ENCODE measurements at regions not wholly inside any gene's neighbourhood (a gene's known extent, or its start where the extent isn't known, plus 50 kb on each side); places are given as distances from the start of the nearest gene placed in this dataset.

GRCh38 chr18:56118422-56118821, 520.0 kb downstream of the TXNL1 start:
- no peak overlapping the region for H2BK5ac ChIP-seq (ENCODE audit: low read depth, low read length)
- no peak overlapping the region for H4K91ac ChIP-seq (replicated peaks; ENCODE audit: insufficient read length, low read length)
- H3K23ac ChIP-seq (ENCODE audit: insufficient read length) = no peak overlapping the region
- no peak overlapping the region for H2AK5ac ChIP-seq (ENCODE audit: low read depth, low read length)
- no peak overlapping the region for H2BK120ac ChIP-seq (replicated peaks; ENCODE audit: low read depth, low read length)
- DNase-seq (ENCODE audit: low read depth in 1 of 2, low spot score in 2 of 2) (no peak), FAIRE-seq (no peak)
- H3K56ac ChIP-seq (replicated peaks; ENCODE audit: insufficient read length, low read depth, low read length) = no peak overlapping the region
- no peaks in the 10 kb centered on the region for H3K27me3 ChIP-seq (replicated peaks in 1 of 4; ENCODE audit: control insufficient read depth in 3 of 4, extremely low read depth in 1 of 4, insufficient read depth in 3 of 4, low read length in 3 of 4)
- no peak overlapping the region for H3K27ac ChIP-seq (ENCODE audit: low read depth, low read length)
- no peak overlapping the region for H3K9ac ChIP-seq (replicated peaks in 1 of 4; ENCODE audit: extremely low read depth in 1 of 4, low read depth in 3 of 4, low read length in 3 of 4)
- no peaks in the 10 kb centered on the region for H3K36me3 ChIP-seq (ENCODE audit: control insufficient read depth in 2 of 4, insufficient read depth in 4 of 4, low read length in 3 of 4)
- no peak overlapping the region for H4K8ac ChIP-seq (ENCODE audit: extremely low read depth, insufficient read depth, low read length)
- H2AFZ ChIP-seq (ENCODE audit: low read length) = no peak overlapping the region
- no peak overlapping the region for H2BK20ac ChIP-seq (ENCODE audit: low read length)
- H3K23me2 ChIP-seq (ENCODE audit: low read depth, low read length) = no peaks in the 10 kb centered on the region
- H3K4ac ChIP-seq (replicated peaks; ENCODE audit: insufficient read length, low read depth, low read length) = no peak overlapping the region
- H3K4me1 ChIP-seq (replicated peaks in 1 of 4; ENCODE audit: control insufficient read depth in 3 of 4, insufficient read depth in 4 of 4, low read length in 3 of 4) = peaks cover 0 to 5% (median 2%) of the 10 kb centered on the region in 4 experiments; a peak in 2 of 7 replicates
- H3K14ac ChIP-seq (ENCODE audit: insufficient read length) = no peak overlapping the region
- 98% methylated on average over 2 of the region's 2 CpGs; no CpG with 5 or more reads in 1 of the 2 experiments for WGBS, 2 experiments (ENCODE audit: extremely low coverage in 1 of 2, insufficient coverage in 1 of 2, insufficient read length in 1 of 2, insufficient replicate concordance in 2 of 2, low coverage in 1 of 2, low lambda C conversion rate in 2 of 2, missing lambda C conversion rate in 1 of 2)
- CTCF ChIA-PET (ENCODE audit: partially characterized antibody) = no interaction called here
- no peak overlapping the region for H3K4me3 ChIP-seq (ENCODE audit: extremely low read depth in 1 of 4, insufficient read depth in 2 of 4, low read depth in 3 of 4, low read length in 4 of 4)
- H3K4me2 ChIP-seq (ENCODE audit: insufficient read depth in 1 of 2, low read depth in 2 of 2, low read length in 2 of 2) = no peak overlapping the region
- H2BK12ac ChIP-seq (ENCODE audit: low read depth, low read length) = no peak overlapping the region
- POLR2A ChIA-PET (ENCODE audit: partially characterized antibody) = no interaction called here
- no peak overlapping the region for H3K18ac ChIP-seq (ENCODE audit: extremely low read depth, low read length)
- no peaks in the 10 kb centered on the region for H4K20me1 ChIP-seq (replicated peaks in 1 of 2; ENCODE audit: control insufficient read depth in 1 of 2, insufficient read depth in 2 of 2, low read length in 2 of 2)
- H3K79me1 ChIP-seq (ENCODE audit: low read depth, low read length) = no peaks in the 10 kb centered on the region
- H4K5ac ChIP-seq (ENCODE audit: insufficient read length, low read depth, low read length) = no peak overlapping the region
- H3K79me2 ChIP-seq (ENCODE audit: control insufficient read depth in 1 of 2, insufficient read depth in 2 of 2, low read length in 2 of 2) = no peaks in the 10 kb centered on the region
- H3K9me3 ChIP-seq (ENCODE audit: insufficient read depth in 2 of 2, low read depth in 1 of 2, low read length in 1 of 2) = no peaks in the 10 kb centered on the region
- no peak overlapping the region for H2BK15ac ChIP-seq (ENCODE audit: low read length)
- TF ChIP-seq SIN3A (conservative IDR thresholded peaks at IDR 0.05 in 1 of 2, IDR thresholded peaks at IDR 0.05 in 1 of 2; ENCODE audit: low read depth in 1 of 2, low read length in 2 of 2) (no peak), CBX5 (IDR thresholded peaks at IDR 0.05; ENCODE audit: low read depth, low read length) (no peak), BCL11A (IDR thresholded peaks at IDR 0.05; ENCODE audit: low read depth in 2 of 2, low read length in 2 of 2) (no peak), SIRT6 (IDR thresholded peaks at IDR 0.05; ENCODE audit: low read length) (no peak)

Measured in H1 (cell line).